Peyer's patch (tissue), 4 donors: ENCODE measurements at regions not wholly inside any gene's neighbourhood (a gene's known extent, or its start where the extent isn't known, plus 50 kb on each side); places are given as distances from the start of the nearest gene placed in this dataset.

Source experiments
- DNase-seq, 3 donors: peaks; one replicate each; pipeline ENCODE4 v3.0.0-alpha.2; 2017 to 2019
- H3K27ac ChIP-seq, 4 donors: fragments of 200-600 bp; sonication (generic); one replicate each; pipeline ENCODE4 v1.5.1; 2016 to 2019
- H3K27me3 ChIP-seq, 2 donors: fragments of 200-600 bp; sonication (generic); one replicate each; pipeline ENCODE4 v1.5.1; 2019
- H3K36me3 ChIP-seq, 3 donors: fragments of 200-600 bp; sonication (generic); one replicate each; pipeline ENCODE4 v1.5.1; 2016 to 2019
- H3K4me1 ChIP-seq, 4 donors: fragments of 200-600 bp; sonication (generic); one replicate each; pipeline ENCODE4 v1.5.1; 2016 to 2019
- H3K4me3 ChIP-seq, 4 donors: fragments of 200-600 bp; sonication (generic); 1 replicate in 3 of 4; 2 replicates in 1 of 4; pipeline ENCODE4 v1.5.1; 2016 to 2019; ENCODE audit warnings: mild to moderate bottlenecking in 1 of 4
- H3K9me3 ChIP-seq, 4 donors: fragments of 200-600 bp; sonication (generic); one replicate each; pipeline ENCODE4 v1.5.1; 2016 to 2019; ENCODE audit warnings: mild to moderate bottlenecking in 1 of 4
- POLR2A ChIP-seq, 2 donors: fragments of 450-650 bp; IDR thresholded peaks; one replicate each; pipeline ENCODE4 v1.5.1; 2017; ENCODE audit warnings: antibody characterized with exemption in 2 of 2, mild to moderate bottlenecking in 2 of 2, moderate library complexity in 2 of 2
- TF ChIP-seq, protein P1 (sequence below), 6 experiments: fragments of 450-650 bp in 4 of 6; fragments of 200-600 bp in 2 of 6; sonication (generic) in 1 of 6; IDR thresholded peaks; one replicate each; pipeline ENCODE4 v1.5.1; 2017 to 2019; ENCODE audit warnings: antibody characterized with exemption in 6 of 6, mild to moderate bottlenecking in 3 of 6, moderate library complexity in 1 of 6

DNA sequence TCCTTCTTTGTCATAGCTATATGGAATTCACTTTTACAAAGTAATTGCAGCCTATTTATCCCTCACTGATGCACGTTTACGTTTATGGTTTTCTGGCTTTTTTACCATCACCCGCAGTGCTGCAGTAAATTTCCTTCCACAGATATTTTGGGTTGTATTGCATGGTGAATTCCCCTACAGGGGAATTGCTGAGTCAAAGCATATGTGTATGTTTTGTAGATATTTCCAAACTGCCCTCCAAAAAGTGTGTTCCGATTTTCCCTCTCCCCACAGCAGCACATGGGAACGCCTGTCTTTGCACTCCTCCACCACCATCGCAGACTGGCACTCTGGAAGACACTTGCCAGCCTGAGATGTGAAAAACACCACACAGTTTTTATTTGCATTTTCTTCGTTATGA, 80.6 kb upstream of the UXS1 start:
- H3K27ac ChIP-seq: no peak overlapping the region
- H3K4me3 ChIP-seq: no peak overlapping the region
- DNase-seq: no peak
- TF ChIP-seq POLR2A (IDR thresholded peaks at IDR 0.05): no peak
- TF ChIP-seq, protein P1, sequence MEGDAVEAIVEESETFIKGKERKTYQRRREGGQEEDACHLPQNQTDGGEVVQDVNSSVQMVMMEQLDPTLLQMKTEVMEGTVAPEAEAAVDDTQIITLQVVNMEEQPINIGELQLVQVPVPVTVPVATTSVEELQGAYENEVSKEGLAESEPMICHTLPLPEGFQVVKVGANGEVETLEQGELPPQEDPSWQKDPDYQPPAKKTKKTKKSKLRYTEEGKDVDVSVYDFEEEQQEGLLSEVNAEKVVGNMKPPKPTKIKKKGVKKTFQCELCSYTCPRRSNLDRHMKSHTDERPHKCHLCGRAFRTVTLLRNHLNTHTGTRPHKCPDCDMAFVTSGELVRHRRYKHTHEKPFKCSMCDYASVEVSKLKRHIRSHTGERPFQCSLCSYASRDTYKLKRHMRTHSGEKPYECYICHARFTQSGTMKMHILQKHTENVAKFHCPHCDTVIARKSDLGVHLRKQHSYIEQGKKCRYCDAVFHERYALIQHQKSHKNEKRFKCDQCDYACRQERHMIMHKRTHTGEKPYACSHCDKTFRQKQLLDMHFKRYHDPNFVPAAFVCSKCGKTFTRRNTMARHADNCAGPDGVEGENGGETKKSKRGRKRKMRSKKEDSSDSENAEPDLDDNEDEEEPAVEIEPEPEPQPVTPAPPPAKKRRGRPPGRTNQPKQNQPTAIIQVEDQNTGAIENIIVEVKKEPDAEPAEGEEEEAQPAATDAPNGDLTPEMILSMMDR (IDR thresholded peaks at IDR 0.05): no peak
- no peaks in the 10 kb centered on the region for H3K9me3 ChIP-seq
- H3K27me3 ChIP-seq: no peaks in the 10 kb centered on the region
- no peaks in the 10 kb centered on the region for H3K36me3 ChIP-seq
- H3K4me1 ChIP-seq: peaks cover 0 to 5% (median 0%) of the 10 kb centered on the region in 4 donors

DNA sequence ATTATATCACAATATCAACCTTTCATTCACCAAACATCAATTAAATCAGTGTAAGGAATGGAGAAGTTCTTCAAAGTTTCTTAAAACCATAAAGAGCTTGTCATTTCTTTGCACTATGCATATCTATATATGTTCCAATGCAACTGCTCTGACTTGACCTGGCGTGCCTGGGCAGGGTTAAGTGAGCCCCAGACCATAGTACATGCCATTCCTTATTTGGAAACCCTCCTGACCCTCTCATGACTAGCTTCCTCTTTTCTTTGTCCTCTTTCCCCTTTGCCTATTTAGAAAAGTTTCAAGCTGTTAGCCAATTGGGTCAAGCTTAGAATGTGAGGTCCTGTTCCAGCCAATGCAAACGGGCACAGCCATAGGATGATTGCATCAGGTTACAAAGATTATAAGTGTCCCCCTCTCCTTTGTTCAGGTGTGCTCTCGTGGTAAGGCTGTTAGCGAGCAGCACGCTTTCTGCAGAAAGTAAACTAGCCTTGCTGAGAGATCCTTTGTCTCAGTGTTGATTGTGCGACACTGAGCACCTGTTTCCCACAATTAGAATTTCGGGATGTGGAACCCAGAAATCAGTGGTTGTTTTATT, 78.2 kb upstream of the UXS1 start:
- DNase-seq: no peak
- TF ChIP-seq, protein P1 (IDR thresholded peaks at IDR 0.05): no peak
- no peak for TF ChIP-seq POLR2A (IDR thresholded peaks at IDR 0.05)
- no peaks in the 10 kb centered on the region for H3K9me3 ChIP-seq
- no peak overlapping the region for H3K27ac ChIP-seq
- H3K4me1 ChIP-seq: peaks cover 0 to 8% (median 0%) of the 10 kb centered on the region in 4 donors
- H3K27me3 ChIP-seq: no peaks in the 10 kb centered on the region
- no peaks in the 10 kb centered on the region for H3K36me3 ChIP-seq
- no peak overlapping the region for H3K4me3 ChIP-seq

DNA sequence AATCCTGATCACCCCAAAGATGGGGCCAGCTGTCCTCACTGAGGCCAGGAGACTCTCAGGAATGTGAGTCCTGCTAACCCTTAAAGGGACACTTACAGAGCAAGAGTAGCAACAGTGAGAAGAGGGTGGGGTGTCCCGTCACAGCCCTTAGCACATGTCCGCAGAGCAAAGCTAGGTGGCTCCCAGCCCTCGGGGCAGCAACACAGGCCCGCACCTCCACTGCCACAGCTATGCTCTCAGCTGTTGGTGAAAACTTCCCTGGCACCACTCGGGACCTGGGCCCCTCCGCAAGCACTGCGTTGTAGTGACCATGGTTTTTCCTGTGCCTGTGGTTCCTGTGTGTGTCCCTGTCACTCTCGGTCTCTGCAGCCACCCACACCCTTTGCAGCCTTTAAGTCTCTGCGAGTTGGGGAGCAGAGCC, 76.4 kb upstream of the UXS1 start:
- TF ChIP-seq, protein P1 (IDR thresholded peaks at IDR 0.05): no peak
- no peak for TF ChIP-seq POLR2A (IDR thresholded peaks at IDR 0.05)
- Histone ChIP-seq H3K27ac (no peak overlapping the region), H3K4me1 (peaks cover 0 to 8% (median 0%) of the 10 kb centered on the region in 4 donors), H3K9me3 (no peaks in the 10 kb centered on the region), H3K4me3 (peak overlapping the region in 3 of 4 donors; percentile 37 to 56 (median 50)), H3K36me3 (no peaks in the 10 kb centered on the region), H3K27me3 (no peaks in the 10 kb centered on the region)
- DNase-seq: peak in 1 of 3 donors; percentile 57

DNA sequence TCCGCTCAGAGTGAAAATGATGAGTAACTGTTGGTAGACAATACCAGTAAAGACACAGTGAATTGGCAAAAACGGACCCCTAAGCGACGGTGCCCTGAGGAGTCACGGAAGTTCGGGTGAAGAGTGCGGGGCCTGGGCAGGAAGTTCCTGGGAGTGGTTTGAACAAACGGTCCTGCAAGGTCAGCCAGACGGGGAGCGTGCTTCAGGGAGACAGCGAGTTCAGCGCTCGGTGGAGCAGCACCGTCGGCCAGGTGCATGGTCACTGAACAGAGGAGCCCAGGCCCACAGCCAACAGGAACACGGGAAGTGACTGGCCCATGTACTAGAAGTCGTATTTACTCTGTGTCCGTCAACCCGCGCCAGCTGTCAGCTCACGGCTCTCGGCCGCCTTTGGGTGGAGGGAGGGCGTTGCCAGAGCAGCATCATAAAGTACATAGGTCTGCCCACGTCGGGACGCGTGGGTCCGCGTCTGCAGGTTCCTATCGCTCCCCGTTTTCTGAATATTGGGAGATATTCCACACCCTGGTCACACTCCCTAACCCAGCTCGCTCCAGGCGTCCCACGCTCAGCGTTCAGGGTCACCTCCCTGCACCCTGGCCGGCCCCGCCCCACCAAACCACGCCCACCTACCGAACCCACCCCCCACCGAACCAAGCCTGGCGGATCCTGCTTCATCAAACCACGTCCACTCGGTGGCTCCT, 75.6 kb upstream of the UXS1 start:
- DNase-seq: peak; percentile 33 to 86 (median 81)
- peaks cover 0 to 8% (median 0%) of the 10 kb centered on the region in 4 donors for H3K4me1 ChIP-seq
- no peaks in the 10 kb centered on the region for H3K27me3 ChIP-seq
- TF ChIP-seq POLR2A (IDR thresholded peaks at IDR 0.05): no peak
- TF ChIP-seq, protein P1 (IDR thresholded peaks at IDR 0.05): peak in 3 of 6 experiments; percentile 4 to 33 (median 23)
- H3K4me3 ChIP-seq: peak overlapping the region; percentile 12 to 56 (median 44)
- no peaks in the 10 kb centered on the region for H3K36me3 ChIP-seq
- no peak overlapping the region for H3K27ac ChIP-seq
- H3K9me3 ChIP-seq: no peaks in the 10 kb centered on the region

DNA sequence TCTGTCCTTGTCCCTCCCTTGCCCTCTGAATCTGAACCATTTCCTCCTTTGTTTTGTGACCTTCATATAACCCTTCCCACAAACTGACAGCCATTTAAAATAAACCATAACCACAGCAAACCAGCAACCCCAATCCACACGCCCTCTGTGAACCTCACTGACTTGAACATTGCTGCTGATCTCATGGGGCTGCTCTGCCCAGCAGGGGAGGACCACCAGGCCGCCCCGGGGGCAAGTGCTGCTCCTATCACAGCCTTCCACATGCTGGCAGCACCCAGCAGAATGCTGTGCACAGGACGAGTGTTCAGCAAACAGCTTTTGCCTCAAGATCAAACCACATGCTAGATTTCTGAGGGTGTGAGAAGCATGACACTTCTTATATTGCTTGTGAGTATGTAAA, 73.9 kb upstream of the UXS1 start:
- H3K36me3 ChIP-seq: no peaks in the 10 kb centered on the region
- no peaks in the 10 kb centered on the region for H3K9me3 ChIP-seq
- no peaks in the 10 kb centered on the region for H3K27me3 ChIP-seq
- H3K4me3 ChIP-seq: no peak overlapping the region
- DNase-seq: no peak
- TF ChIP-seq POLR2A (IDR thresholded peaks at IDR 0.05): no peak
- TF ChIP-seq, protein P1 (IDR thresholded peaks at IDR 0.05): no peak
- peaks cover 0 to 8% (median 0%) of the 10 kb centered on the region in 4 donors for H3K4me1 ChIP-seq
- H3K27ac ChIP-seq: no peak overlapping the region
